ENCODE measurements at regions not wholly inside any gene's neighbourhood (a gene's known extent, or its start where the extent isn't known, plus 50 kb on each side); places are given as distances from the start of the nearest gene placed in this dataset.

- H3K27me3 ChIP-seq (ENCODE audit: insufficient read depth, low read length), result no peaks in the 10 kb centered on the region
- no peak for FAIRE-seq
Measured at GRCh38 chr3:182575941-182576340, 217.4 kb upstream of the ATP11B start.

GRCh38 chr3:182583545-182583944, 209.8 kb upstream of the ATP11B start:
- Histone ChIP-seq H4K20me1 (ENCODE audit: insufficient read depth, low read length) (no peaks in the 10 kb centered on the region), H3K79me2 (ENCODE audit: insufficient read depth, low read length) (no peaks in the 10 kb centered on the region), H3K9ac (ENCODE audit: low read length) (no peak overlapping the region), H3K4me3 (ENCODE audit: insufficient read depth, low read depth, low read length) (no peak overlapping the region), H3K9me3 (ENCODE audit: insufficient read depth, low read depth, low read length) (no peaks in the 10 kb centered on the region), H3K4me2 (ENCODE audit: low read length) (no peak overlapping the region), H3K27me3 (ENCODE audit: insufficient read depth, low read length) (no peaks in the 10 kb centered on the region), H3K36me3 (ENCODE audit: insufficient read depth, low read length) (no peaks in the 10 kb centered on the region), H3K4me1 (ENCODE audit: insufficient read depth, low read length) (no peaks in the 10 kb centered on the region), H2AFZ (ENCODE audit: low read depth, low read length) (no peak overlapping the region), H3K27ac (ENCODE audit: low read depth, low read length) (no peak overlapping the region)
- FAIRE-seq (no peak), DNase-seq (ENCODE audit: low read depth) (no peak)
- TF ChIP-seq CTCF (IDR thresholded peaks at IDR 0.05; ENCODE audit: insufficient read depth, low read depth, low read length) (no peak), EZH2 (IDR thresholded peaks at IDR 0.05; ENCODE audit: insufficient read depth, low read length) (no peak)
- H3K36me3 Mint-ChIP-seq (ENCODE audit: low read depth, unreplicated experiment), result no peaks in the 10 kb centered on the region
- H3K27ac Mint-ChIP-seq (ENCODE audit: unreplicated experiment), result peak overlapping the region; percentile 67
- no peaks in the 10 kb centered on the region for H3K4me1 Mint-ChIP-seq (ENCODE audit: low read depth, unreplicated experiment)
- no peaks in the 10 kb centered on the region for H3K9me3 Mint-ChIP-seq (ENCODE audit: unreplicated experiment)
- H3K4me3 Mint-ChIP-seq (ENCODE audit: unreplicated experiment), result no peak overlapping the region
- no peaks in the 10 kb centered on the region for H3K27me3 Mint-ChIP-seq (ENCODE audit: low read depth, unreplicated experiment)

More at GRCh38 chr3:182575941-182576340, 217.4 kb upstream of the ATP11B start:
- Histone ChIP-seq H3K4me2 (ENCODE audit: low read length) (no peak overlapping the region), H3K9ac (ENCODE audit: low read length) (no peak overlapping the region), H3K36me3 (ENCODE audit: insufficient read depth, low read length) (no peaks in the 10 kb centered on the region), H3K27ac (ENCODE audit: low read depth, low read length) (no peak overlapping the region), H2AFZ (ENCODE audit: low read depth, low read length) (no peak overlapping the region), H3K79me2 (ENCODE audit: insufficient read depth, low read length) (no peaks in the 10 kb centered on the region), H3K9me3 (ENCODE audit: insufficient read depth, low read depth, low read length) (no peaks in the 10 kb centered on the region), H3K4me1 (ENCODE audit: insufficient read depth, low read length) (no peaks in the 10 kb centered on the region), H4K20me1 (ENCODE audit: insufficient read depth, low read length) (no peaks in the 10 kb centered on the region), H3K4me3 (ENCODE audit: insufficient read depth, low read depth, low read length) (no peak overlapping the region)
- no peaks in the 10 kb centered on the region for H3K36me3 Mint-ChIP-seq (ENCODE audit: low read depth, unreplicated experiment)
- no peaks in the 10 kb centered on the region for H3K27me3 Mint-ChIP-seq (ENCODE audit: low read depth, unreplicated experiment)
- TF ChIP-seq EZH2 (IDR thresholded peaks at IDR 0.05; ENCODE audit: insufficient read depth, low read length) (no peak), CTCF (IDR thresholded peaks at IDR 0.05; ENCODE audit: insufficient read depth, low read depth, low read length) (no peak)
- no peaks in the 10 kb centered on the region for H3K4me1 Mint-ChIP-seq (ENCODE audit: low read depth, unreplicated experiment)
- H3K9me3 Mint-ChIP-seq (ENCODE audit: unreplicated experiment), result peaks cover 4% of the 10 kb centered on the region
- no peak overlapping the region for H3K4me3 Mint-ChIP-seq (ENCODE audit: unreplicated experiment)
- H3K27ac Mint-ChIP-seq (ENCODE audit: unreplicated experiment), result no peak overlapping the region
- DNase-seq (ENCODE audit: low read depth), result no peak

GRCh38 chr3:182585532-182586150, 207.7 kb upstream of the ATP11B start:
- Mint-ChIP-seq H3K36me3 (ENCODE audit: low read depth, unreplicated experiment) (no peaks in the 10 kb centered on the region), H3K9me3 (ENCODE audit: unreplicated experiment) (no peaks in the 10 kb centered on the region), H3K27ac (ENCODE audit: unreplicated experiment) (no peak overlapping the region), H3K4me1 (ENCODE audit: low read depth, unreplicated experiment) (no peaks in the 10 kb centered on the region), H3K27me3 (ENCODE audit: low read depth, unreplicated experiment) (no peaks in the 10 kb centered on the region), H3K4me3 (ENCODE audit: unreplicated experiment) (no peak overlapping the region)
- Histone ChIP-seq H3K27me3 (ENCODE audit: insufficient read depth, low read length) (no peaks in the 10 kb centered on the region), H3K79me2 (ENCODE audit: insufficient read depth, low read length) (no peaks in the 10 kb centered on the region), H2AFZ (ENCODE audit: low read depth, low read length) (no peak overlapping the region), H3K9me3 (ENCODE audit: insufficient read depth, low read depth, low read length) (no peaks in the 10 kb centered on the region), H4K20me1 (ENCODE audit: insufficient read depth, low read length) (no peaks in the 10 kb centered on the region), H3K4me3 (ENCODE audit: insufficient read depth, low read depth, low read length) (no peak overlapping the region), H3K36me3 (ENCODE audit: insufficient read depth, low read length) (no peaks in the 10 kb centered on the region), H3K4me1 (ENCODE audit: insufficient read depth, low read length) (no peaks in the 10 kb centered on the region), H3K27ac (ENCODE audit: low read depth, low read length) (no peak overlapping the region), H3K9ac (ENCODE audit: low read length) (no peak overlapping the region), H3K4me2 (ENCODE audit: low read length) (no peak overlapping the region)
- FAIRE-seq, result no peak
- TF ChIP-seq EZH2 (IDR thresholded peaks at IDR 0.05; ENCODE audit: insufficient read depth, low read length), result no peak
- TF ChIP-seq CTCF (IDR thresholded peaks at IDR 0.05; ENCODE audit: insufficient read depth, low read depth, low read length), result no peak
- no peak for DNase-seq (ENCODE audit: low read depth)

All from astrocyte (in vitro differentiated cells and primary cell).